Anterior cingulate cortex (tissue), 58 donors: ENCODE measurements at regions not wholly inside any gene's neighbourhood (a gene's known extent, or its start where the extent isn't known, plus 50 kb on each side); places are given as distances from the start of the nearest gene placed in this dataset.
"Not testable (repeated sequence)": the region's sequence is repeated elsewhere in the genome, so short reads cannot be mapped to it uniquely, and the experiment has no call there.

Experiments used
- DNase-seq, 58 donors: peaks; one replicate each; lab custom pipeline; 2025; lab: John Stamatoyannopoulos, UW

DNA sequence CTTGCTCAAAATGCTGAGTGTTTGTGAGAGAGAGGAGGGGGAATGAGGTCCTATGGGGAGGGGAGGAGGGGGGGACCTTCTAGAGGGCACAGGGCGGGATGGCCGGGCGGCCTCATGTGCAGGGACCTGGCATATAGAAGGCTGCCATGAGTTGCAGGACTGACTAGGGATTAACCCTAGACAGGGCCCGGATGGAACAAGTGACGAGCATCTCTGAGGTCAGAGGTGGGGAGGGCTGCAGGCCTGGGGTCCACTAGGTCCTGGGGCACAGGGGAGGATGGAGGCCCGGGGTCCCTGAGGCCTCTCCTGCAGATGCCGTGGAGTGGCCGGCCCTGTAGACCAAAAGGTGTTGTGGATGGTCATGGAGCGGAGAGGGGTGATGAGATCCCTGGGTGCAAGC, 104.0 kb upstream of the EIF5 start:
- no peak for DNase-seq

DNA sequence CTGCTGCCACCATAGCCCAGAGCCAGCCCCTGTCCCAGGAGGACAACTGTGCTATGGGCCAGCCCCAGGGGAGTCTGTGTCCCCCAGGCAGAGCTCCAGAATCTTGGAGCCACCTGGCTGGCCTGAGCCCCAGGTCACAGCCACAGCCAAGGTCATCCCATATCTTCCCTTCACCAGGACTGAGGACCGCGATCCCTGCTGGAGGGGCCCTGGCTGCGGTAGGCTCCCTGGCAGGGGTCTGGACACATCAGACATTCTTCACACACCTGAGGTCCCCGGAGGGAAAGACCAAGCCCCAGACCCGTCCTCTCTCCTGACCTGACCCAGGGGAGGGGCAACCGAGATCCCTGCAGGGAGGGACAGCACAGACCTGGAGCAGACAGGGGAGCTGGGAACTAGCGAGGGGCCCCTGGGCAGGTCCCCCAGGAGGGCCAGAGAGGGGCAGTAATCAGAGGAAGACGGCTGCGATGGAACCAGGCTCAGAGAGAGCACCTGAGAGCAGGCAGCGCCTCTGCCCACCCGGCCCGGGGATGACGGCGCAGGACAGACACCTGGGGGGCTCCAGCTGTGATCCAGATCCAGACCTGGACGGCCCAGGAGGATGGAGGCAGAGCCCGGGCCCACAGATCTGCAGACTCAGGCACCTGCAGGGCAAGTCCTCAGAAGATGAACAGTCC, 103.2 kb upstream of the EIF5 start:
- DNase-seq, result no peak

DNA sequence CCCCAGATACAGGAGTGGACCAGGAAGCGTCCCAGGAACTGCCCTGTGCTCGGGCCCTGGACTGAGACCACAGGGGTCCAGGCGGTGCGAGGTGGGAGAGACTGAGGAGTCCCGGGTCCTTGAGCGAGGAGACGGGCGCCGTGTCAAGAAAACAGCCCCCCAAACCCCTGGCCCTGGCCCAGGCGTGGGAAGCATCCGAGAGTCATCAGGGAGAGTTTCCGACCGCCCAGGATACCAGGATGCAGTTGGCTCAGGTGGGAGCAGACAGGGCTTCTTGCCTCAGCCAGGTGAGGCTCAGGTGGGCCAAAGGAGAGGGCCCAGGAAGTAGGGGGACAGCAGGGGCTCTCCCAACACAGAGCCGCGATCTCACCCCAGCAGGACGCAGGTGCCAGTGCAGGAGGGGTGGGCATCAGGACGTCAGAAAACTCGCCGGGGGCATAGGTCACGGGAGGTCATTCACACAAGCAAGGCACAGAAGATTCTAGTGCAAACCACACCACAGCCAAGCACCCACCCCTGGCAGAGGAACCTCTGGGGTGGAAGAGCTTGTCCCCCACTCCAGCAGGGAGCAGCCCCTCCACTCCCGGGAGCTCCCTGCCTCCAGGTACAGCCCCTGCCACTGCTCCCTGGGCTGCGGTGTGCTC, 102.5 kb upstream of the EIF5 start:
- DNase-seq, result no peak

DNA sequence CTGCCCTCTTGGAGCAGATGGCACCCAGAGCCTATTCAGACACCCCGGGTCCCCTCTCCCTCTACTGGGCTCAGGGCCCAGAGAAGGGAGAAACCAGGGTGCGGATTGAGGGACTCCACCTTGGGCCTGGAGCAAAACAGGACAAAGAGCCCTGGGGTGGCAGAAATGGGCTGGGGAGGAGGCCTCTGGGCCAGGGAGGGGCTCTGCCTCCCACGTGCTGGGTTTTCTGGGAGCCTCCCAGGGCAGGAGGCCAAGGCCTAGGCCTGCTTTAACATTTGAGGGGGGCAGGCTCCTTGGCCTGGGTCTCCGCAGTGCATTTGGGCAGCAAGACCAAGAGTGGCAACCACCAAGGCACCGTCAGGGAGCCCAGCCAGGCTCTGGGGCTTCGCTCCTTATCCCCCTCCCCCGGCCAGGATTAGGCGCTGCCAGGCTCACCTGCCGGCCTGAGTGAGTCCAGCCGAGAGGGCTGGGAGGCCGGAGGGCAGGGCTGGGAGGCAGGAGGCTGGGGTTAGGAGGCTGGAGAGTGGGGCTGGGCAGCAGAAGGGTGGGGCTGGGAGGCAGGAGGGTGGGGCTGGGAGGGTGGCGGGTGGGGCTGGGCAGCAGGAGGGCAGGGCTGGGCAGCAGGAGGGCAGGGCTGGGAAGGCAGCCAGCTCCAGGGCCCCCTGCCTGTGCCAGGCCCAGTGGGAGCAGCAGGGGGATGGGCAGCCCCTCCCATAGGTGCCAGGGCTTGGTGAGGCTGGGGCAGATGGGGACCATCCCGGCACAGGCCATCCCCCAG, 101.8 kb upstream of the EIF5 start:
- DNase-seq, result no peak

DNA sequence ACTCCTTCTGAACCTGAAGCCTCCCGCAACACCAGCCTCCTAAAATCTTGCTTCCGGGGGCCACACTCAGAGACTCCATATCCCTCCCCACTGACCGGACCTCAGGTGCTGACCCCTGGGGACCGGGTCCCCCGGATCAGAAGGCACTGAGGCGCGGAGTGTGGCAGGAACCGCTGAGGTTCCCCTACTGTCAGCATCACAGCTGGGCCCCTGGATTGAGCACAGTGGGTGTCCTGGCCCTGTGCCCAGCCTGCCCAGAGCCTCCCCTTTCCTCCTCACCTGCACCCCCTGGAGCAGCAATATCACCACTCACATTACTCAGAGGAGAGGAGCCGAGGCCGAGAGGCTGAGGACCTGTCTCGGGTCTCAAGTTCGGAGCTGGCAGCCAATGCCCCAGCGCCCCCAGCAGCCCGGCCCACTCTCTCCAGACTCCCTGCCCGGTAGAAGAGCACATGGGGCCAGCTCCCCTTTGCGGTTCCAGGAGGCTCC, 101.2 kb upstream of the EIF5 start:
- no peak for DNase-seq

DNA sequence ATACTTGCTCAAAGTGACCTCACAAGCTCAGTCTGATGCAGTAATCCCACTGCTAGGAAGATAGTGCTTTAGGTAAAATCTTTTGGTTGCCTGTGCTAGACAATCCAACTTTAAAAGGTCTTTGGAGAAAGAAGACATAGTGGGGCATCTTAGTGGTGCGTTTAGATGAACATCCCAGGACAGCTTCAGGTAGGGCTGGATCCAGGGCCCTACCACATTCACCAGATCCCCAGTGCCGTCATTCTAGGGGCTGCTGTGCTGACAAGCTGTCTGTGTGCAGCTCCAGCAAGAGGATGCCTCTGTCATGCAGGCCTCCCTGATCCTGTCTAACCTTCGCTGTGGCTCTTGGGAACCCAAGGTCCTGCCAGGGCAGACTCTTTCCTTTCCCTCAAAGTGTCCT, 100.7 kb upstream of the EIF5 start:
- DNase-seq, result no peak

DNA sequence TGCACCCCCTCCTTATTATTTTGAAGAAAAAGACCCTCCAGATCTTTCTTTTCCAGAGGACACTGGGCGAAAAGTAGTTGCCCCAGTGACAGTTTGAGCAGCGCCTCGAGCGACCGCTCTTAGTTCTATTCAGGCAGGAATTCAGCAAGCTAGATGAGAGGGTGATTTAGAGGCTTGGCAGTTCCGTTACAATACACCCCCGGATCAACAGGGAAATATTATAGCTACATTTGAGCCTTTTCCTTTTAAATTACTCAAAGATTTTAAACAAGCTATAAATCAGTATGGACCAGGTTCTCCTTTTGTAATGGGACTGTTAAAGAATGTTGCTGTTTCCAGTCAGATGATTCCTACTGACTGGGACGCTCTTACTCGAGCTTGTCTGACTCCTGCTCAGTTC, 99.2 kb upstream of the EIF5 start:
- not testable (repeated sequence) for DNase-seq

DNA sequence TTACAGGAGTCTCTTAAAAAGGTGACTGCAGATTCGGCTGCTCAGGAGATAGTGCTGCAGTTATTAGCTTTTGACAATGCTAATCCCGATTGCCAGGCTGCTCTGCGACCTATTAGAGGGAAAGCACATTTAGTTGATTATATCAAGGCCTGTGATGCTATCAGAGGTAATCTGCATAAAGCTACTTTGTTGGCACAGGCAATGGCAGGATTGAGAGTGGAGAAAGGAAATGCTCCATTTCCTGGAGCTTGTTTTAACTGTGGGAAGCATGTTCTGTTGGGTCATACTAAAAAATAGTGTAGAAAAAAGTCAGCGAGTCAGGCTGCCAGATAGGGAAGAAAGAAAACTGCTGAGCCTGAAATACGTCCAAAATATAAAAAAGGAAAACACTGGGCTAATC, 98.5 kb upstream of the EIF5 start:
- DNase-seq, result not testable (repeated sequence)

DNA sequence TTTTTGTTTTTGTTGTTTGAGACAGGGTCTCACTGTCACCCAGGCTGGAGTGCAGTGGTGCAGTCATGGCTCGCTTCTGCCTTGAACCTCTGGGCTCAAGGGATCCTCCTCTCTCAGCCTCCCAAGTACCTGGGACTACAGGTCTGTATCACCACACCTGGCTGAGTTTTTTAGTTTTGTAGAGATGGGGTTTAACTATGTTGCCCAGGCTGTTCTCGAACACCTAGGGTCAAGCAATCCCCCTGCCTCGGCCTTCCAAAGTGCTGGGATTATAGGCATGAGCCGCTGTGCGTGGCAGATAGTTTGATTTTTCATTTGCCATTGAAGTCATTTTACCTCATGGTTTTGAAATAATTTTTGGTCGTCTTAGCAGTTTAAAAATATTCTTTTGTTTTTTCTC, 94.3 kb upstream of the EIF5 start:
- no peak for DNase-seq

DNA sequence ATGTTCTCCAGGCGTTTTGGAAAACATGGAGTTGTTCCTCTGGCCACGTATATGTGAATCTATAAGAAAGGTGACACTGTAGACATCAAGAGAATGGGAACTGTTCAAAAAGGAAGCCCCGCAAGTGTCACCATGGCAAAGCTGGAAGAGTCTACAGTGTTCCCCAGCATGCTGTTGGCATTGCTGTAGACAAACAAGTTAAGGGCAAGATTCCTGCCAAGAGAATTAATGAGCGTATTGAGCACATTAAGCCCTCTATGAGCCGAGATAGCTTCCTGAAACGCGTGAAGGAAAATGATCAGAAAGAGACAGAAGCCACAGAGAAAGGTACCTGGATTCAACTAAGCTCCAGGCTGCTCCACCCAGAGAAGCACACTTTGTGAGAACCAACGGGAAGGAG, 92.5 kb upstream of the EIF5 start:
- DNase-seq, result no peak

DNA sequence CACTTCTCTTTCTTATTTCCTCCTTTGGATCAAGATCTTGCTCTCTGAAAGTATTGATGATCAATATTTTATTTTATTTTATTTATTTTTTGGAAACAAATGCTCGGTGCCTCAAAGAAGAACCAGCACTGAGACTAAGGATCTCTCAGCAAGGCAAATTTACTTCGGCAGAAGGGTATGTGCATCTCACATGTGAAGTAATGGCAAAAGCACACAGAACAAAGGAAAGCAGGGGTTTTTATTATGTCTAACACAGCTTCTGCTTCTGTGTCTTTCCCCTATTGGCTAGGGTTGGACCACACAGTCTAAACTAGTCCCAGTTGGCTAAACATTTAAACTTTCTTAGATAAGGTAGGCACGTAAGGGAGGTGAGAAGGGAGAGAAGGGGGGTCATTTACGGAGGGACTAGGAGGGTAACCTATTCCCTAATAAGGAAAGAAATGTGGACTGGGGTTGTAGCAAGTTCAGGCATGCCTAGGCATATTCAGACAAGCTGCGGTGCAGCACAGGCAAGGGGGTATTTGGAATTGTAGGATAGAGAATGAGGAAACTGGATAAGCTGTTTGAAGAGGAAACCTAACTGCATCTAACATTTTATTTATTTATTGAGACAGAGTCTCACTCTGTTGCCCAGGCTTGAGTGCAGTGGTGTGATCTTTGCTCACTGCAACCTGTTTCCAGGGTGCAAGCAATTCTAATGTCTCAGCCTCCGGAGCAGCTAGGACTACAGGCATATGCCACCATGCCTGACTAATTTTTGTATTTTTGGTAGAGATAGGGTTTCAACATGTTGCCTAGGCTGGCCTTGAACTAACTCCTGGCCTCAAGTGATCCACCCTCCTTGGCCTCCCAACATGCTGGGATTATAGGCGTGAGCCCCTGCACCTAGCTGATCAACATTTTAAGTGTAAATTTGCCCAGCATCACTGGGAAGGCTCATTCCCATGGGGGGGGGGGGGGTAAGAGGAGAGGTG, 90.0 kb upstream of the EIF5 start:
- DNase-seq, result no peak

DNA sequence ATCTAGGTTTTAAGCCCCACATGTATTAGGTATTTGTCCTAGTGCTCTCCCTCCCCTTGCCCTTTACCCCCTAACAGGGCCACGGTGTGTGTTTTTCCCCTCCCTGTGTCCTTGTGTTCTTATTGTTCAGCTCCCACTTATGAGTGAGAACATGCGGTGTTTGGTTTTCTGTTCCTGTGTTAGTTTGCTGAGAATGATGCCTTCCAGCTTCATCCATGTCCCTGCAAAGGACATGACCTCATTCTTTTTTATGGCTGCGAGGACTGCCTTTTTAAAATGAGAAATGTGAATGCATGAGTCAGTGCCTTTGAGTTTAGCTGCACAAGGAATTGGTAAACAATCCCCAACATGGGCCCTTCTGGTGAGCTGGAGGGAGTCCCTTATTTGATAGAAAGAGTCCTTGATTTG, 88.4 kb upstream of the EIF5 start:
- not testable (repeated sequence) for DNase-seq

DNA sequence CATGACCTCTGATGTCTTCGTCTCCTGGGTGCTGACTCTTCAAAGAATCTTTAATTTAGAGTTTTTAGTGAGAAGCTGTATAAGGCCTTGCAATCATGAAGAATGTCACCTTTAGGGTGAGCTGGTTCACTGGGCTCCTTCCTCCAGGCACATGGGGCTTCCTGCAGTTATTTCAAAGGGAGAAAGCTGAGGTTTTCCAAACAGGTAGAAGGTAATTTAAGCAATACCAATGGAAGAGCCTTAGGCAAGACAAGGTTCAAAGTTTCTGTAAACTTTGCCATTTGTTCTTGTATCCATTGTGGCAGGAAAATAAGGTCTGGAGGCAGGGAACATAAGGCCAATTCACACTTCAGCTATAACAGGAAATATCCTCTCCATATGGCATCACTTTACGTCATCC, 88.0 kb upstream of the EIF5 start:
- no peak for DNase-seq

DNA sequence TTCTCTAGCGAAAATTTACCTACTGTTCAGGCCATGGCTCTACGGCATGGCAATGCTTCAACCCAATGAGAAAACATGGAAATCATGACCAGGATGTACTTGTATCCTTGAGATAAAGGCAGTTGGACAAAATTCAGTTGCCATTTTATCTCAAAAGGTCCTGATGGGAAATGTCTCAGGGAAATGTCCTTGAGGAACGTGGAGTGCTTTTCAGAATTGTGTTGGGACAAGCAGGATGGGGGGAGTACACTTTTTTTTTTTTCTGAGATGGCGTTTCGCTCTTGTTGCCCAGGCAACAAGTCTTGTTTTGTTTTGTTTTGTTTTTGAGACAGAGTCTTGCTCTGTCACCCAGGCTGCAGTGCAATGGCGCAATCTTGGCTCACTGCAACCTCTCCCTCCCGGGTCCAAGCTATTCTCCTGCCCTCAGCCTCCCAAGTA, 86.8 kb upstream of the EIF5 start:
- DNase-seq, result no peak

DNA sequence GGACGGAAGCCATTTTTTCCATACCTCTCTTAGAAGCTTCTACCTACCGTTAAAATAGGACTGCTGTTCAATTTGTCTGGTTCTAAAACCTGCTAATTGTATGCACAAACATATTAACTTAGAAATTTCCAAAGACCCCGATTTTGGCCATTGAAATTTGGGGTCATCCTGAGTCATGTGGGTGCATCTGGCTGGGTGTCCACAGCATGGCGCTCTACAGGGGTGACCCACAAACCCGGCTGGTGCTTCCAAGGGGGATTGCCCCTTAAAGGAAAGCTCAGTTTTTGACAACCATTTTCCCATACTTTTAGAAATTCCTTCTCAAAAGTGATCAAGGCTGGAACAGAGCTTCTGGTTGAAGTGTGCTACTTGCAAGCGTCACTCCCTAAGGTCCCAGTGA, 83.9 kb upstream of the EIF5 start:
- DNase-seq, result no peak

DNA sequence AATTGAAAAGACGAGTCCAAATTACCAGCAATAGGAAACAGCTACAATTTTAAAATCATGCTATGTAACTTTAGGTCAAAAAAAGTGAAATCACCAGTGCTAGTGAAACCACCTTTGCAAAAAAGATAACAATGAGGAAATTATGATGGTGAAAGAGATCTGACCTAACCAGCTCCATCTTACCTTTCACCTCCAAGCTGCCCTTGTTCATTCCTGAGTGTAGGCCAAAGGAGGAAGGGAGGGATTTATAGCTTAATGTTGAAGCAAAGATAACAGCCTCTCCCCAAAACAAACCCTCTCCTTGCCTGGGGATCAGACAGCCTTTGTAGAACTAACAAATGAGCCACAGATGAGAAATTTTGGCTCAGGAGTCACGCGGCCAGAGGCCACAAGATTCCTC, 83.2 kb upstream of the EIF5 start:
- DNase-seq, result no peak

DNA sequence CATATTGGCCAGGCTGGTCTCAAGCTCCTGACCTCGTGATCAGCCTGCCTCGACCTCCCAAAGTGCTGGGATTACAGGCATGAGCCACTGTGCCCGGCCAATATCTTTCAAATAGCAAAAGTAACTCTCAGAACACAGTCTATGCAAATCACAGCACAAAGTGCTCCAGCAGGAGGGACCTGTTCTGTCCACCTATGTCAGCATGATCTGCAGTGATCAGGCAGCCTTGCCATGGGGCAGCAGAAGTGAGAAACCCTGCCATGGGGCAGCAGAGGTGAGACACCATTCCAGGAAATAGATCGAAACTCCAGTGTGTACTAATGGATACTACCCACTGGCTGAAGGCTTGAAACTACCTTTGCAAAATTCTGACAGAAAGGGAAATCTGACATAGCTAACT, 78.5 kb upstream of the EIF5 start:
- no peak for DNase-seq

DNA sequence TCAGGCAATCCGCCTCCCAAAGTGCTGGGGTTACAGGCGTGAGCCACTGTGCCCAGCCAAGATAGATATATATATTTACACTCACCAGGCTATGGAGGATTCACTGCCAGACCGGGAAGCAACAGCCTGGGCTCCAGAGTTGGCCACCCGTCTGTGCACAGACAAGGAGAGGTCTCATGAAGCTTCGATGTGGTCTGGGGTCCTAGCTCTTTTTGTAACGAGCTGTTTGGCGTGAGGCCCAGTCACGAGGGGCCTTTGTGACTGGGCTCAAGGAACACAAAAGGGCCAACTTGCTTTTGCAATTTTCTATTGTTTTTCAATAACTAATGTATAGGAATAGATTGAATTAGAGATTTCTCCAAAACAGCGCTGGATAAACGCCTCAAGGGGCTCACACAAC, 77.6 kb upstream of the EIF5 start:
- DNase-seq, result no peak

DNA sequence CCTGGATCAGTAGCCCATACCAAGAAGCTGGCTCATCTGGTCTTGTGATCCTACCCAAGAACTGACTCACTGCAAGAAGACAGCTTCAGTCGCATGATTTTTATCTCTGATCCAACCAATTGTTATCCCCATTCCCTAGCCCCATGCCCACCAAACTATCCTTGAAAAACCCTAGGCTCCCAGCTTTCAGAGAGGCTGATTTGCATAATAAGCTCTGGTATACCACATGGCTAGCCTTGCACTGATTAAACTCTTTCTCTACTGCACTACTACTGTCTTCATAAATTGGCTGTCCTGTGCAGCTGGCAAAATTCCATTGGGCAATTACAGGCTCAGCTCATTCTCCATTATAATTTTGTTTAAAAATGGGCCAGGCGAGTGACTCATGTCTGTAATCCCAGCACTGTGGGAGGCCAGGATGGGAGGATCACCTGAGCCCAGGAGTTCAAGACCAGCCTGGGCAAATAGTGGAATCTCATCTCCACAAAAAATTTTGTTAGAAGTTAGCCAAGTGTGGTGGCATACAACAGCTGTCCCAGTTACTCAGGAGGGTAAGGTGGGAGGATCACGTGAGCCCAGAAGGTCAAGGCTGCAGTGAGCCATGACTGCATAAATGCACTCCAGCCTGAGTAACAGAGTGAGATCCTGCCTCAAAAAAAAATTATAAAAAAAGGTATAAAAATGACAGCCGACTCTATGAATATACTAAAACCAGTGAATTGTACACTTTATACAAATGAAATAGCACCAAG, 76.7 kb upstream of the EIF5 start:
- no peak for DNase-seq

DNA sequence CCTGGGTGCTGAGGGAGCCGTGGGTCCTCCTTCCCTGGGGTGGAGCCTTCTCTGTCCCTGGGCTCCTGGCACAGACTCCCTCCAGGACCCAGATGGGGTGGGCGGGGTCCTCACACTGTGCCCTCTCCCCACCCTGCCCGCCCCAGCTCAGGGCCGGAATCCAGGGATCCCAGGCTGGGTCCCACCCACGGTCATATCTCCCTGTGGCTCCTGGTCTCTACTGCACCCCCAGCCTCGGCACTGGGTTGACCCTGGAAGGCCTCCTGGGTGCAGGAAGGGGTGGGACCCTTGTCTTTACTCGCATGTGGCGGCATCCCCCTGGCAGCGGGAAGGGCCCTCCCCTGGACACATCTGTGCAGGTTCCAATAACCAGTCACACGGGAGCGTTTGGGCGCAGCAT, 75.8 kb upstream of the EIF5 start:
- no peak for DNase-seq
